RKO (cell line): ENCODE measurements at regions not wholly inside any gene's neighbourhood (a gene's known extent, or its start where the extent isn't known, plus 50 kb on each side); places are given as distances from the start of the nearest gene placed in this dataset.
"Not testable (repeated sequence)": the region's sequence is repeated elsewhere in the genome, so short reads cannot be mapped to it uniquely, and the experiment has no call there.

ENCODE experiments used
- DNase-seq: peaks from one replicate; pipeline ENCODE4 v3.0.0-alpha.2; 2016; ENCODE audit warnings: low spot score

- no peak for DNase-seq
These were observed 88.6 kb upstream of the ARID1B start for GRCh38 chr6:156688620-156688971.

DNA sequence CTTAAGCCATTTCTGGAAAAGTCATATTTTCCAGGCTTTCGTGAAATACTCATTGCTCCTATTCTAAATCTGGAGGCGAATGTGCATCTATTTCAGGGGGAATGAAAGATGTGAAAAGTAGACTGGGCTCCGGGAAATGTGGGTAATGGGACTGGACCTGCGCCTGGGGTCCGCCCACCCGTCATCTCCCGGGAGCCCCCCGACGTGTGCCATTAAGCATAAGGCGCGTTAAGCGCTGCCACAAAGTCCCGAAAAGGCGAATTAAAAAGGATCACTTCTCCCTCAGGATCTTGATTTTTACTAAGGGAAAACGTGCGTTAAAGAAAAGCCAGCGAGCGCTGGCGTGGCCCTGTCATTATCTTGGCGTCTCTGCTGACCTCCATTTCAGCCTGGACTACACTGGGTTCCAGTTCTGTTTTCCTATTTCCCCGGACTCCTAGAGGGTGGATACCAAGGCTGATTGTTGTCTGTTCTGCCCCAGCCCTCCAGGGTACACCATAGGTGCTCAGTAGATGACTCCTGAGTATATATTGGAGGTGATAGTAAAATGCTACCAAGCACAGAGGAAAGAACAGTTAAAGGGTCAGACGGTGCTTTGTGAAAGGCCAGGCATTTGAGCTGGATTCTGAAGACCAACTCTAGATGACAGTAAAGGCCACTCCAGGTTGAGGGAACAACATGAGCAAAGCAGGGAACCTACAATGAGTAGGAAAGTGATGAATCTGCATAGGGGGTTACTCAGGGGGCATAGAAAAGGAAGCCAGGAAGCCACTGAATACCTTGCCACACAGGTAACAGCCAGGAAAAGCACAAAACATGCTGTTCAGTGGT is 89.2 kb upstream of the ARID1B start:
- DNase-seq = no peak

DNA sequence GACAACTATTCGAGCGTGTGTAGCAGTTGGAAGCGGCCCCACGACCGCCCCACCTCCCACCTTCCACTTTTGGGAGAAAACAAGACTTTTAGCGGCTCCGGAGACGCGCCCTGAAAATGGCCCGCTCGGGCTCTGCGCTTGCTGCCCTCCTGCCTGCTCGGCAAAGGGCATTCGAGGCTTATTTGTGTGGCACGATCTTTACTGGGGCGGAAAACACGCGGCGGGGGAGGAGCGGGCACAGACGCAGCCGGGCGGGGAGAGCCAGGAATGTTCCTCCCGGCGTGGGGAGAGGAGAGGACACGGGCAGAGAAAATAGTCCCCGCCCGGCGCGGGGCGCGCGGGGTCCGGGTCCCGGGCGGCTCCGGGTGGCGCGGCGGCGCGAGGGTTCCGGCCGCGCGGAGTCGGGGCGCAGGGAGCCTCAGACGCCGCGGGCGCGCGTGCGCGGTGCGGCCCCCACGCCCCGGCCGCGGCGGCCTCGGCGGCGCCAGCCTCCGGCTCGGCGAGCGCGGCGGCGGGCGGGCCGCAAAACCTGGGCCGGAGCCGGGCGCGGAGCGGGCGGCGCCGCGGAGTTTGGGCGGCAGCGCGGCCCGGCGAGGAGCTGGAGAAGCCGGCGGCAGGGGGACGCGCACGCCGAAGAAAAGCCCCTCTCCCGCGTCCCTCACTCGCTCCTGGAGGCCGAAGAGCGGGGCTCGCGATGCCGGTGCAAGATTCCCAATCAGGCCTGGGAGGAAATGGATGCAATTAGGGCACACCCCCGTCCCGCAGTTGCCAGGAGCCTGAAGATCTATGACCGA is 90.0 kb upstream of the ARID1B start:
- DNase-seq = peak; percentile 76

- DNase-seq = peak; percentile 80
These were observed 90.7 kb upstream of the ARID1B start for GRCh38 chr6:156686301-156686994.

DNA sequence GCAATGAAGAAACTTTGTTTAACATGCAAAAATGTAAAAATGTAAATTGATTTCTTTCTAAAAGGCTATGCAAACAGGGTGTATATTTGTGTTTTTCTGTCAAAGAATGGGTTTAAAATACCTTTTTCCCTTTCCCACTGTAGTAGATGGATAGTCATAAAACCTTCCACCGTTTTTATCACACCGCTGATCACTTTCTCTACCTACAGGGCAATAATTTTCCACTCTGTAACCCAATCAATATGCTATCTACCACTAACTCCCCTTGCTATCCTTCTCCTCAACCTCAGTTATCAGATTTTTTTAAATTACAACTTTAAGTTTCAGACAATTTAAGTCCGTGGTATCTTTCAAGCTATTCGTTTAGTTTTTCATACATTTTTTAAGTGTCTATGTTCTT is 91.4 kb upstream of the ARID1B start:
- no peak for DNase-seq

DNA sequence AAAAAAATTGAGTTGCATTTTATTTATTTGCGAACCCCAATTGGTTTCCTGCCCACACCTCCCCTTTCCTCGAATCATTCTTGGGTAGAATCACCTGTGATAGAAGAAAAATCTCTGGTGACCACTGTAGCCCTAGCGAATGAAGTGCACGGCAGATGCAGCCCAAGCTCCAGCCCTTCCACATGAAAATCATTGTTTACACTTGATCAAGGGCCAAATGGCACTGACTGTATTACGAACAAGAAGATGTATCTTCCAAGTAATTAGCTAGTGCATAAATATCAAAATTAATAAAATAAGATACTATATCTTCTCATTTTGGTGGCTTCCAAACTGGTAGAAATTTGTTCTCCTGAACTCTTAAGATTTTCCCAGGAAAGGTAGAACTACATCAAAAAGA is 93.4 kb upstream of the ARID1B start:
- DNase-seq = no peak

- DNase-seq = no peak
These were observed 100.5 kb upstream of the ARID1B start for GRCh38 chr6:156676721-156677120.

DNA sequence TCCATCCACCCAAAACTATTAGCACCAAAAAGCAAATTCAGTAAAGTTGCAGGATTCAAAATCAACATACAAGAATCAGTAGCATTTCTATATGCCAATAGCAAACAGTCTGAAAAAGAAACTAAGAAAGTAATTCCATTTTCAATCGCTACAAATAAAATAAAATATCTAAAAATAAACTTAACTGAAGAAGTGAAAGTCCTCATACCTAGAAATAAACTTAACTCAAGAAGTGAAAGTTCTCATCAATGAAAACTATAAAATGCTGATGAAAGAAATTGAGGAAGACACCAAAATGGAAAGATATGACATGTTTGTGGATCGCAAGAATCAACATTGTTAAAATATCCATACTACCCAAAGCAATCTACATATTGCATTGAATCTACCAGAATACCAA is 103.0 kb upstream of the ARID1B start:
- no peak for DNase-seq

DNA sequence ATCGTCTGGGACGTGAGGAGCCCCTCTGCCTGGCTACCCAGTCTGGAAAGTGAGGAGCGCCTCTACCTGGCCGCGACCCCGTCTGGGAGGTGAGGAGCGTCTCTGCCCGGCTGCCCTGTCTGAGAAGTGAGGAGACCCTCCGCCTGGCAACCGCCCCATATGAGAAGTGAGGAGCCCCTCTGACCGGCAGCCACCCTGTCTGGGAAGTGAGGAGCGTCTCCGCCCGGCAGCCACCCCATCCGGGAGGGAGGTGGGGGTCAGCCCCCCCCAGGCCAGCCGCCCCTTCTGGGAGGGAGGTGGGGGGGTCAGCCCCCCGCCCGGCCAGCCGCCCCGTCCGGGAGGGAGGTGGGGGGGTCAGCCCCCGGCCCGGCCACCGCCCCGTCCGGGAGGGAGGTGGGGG is 107.1 kb upstream of the ARID1B start:
- not testable (repeated sequence) for DNase-seq

DNA sequence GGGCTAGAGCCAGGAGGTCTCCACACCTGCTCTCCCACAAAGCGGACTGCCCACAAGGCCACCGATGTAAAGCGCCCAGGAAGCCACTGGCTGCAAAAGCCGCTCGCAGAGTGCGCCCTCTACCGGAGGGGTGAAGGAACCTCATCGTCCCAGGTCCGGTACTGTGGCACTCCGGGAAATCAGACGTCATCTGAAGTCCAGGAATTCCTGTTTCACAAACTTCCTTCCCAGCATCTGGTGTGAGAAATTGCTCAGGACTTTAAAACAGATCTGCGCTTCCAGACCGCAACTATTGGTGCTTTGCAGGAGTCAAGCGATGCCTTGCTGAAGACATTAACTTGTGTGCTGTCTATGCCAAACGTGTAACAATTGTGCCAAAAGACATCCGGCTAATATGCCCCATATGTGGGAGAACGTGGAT is 115.1 kb upstream of the ARID1B start:
- peak; percentile 49 for DNase-seq

DNA sequence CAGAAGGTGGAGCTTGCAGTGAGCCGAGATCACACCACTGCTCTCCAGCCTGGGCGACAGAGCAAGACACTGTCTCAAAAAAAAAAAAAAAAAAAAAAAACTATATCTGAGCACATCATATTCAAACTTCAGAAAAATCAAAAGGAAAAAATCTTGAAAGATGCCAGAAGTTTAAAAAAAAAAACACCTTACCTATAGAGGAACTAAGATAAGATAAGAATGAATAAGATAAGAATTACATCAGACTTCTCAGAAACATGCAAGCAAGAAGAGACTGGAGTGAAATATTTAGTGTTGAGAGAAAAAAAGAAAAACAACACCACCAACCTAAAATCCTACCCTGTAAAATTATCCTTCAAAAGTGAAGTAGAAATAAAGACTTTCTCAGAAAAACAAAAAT is 116.8 kb upstream of the ARID1B start:
- no peak for DNase-seq

GRCh38 chr6:156659822-156660198 is 117.4 kb upstream of the ARID1B start:
- no peak for DNase-seq

GRCh38 chr6:156658966-156659821 is 118.0 kb upstream of the ARID1B start:
- no peak for DNase-seq

- no peak for DNase-seq
These were observed 118.8 kb upstream of the ARID1B start for GRCh38 chr6:156658186-156658965.

GRCh38 chr6:156657296-156657695 is 119.9 kb upstream of the ARID1B start:
- no peak for DNase-seq

- DNase-seq = no peak
These were observed 122.0 kb upstream of the ARID1B start for GRCh38 chr6:156654919-156655918.

GRCh38 chr6:156652231-156652750 is 124.9 kb upstream of the ARID1B start:
- no peak for DNase-seq

- no peak for DNase-seq
These were observed 125.7 kb upstream of the ARID1B start for GRCh38 chr6:156651486-156651885.

- no peak for DNase-seq
These were observed 126.2 kb upstream of the ARID1B start for GRCh38 chr6:156650896-156651390.
